GM23338 (cell line): ENCODE measurements at regions not wholly inside any gene's neighbourhood (a gene's known extent, or its start where the extent isn't known, plus 50 kb on each side); places are given as distances from the start of the nearest gene placed in this dataset.

ENCODE experiments used
- ATAC-seq: fragments of 200-7000 bp; cut with Tn5 transposase; 3 replicates; pipeline ENCODE4 v1.9.1; 2020
- DNase-seq: peaks from one replicate; pipeline ENCODE4 v3.0.0-alpha.2; 2015; ENCODE audit warnings: low spot score
- H2AFZ ChIP-seq: fragments of 200-600 bp; sonication (generic); 2 replicates; pipeline ENCODE4 v1.8.0; 2016; ENCODE audit warnings: antibody characterized with exemption, mild to moderate bottlenecking, moderate library complexity
- H3F3A ChIP-seq: fragments of 200-600 bp; sonication (generic); replicated peaks from 2 replicates; pipeline ENCODE4 v1.8.0; 2017; ENCODE audit warnings: antibody characterized with exemption, mixed run types, low read depth
- H3K27ac ChIP-seq: fragments of 200-600 bp; sonication (generic); 2 replicates; pipeline ENCODE4 v1.6.1; 2016; ENCODE audit warnings: low read depth
- H3K27me3 ChIP-seq: fragments of 200-600 bp; sonication (generic); 2 replicates; pipeline ENCODE4 v1.8.0; 2016; ENCODE audit warnings: mild to moderate bottlenecking, mixed run types, moderate library complexity; ENCODE audit not compliant: insufficient read depth
- H3K36me3 ChIP-seq: fragments of 200-600 bp; sonication (generic); 2 replicates; pipeline ENCODE4 v1.8.0; 2016; ENCODE audit warnings: mild to moderate bottlenecking; ENCODE audit not compliant: insufficient read depth
- H3K4me1 ChIP-seq: fragments of 200-600 bp; sonication (generic); 2 replicates; pipeline ENCODE4 v1.8.0; 2016; ENCODE audit warnings: mild to moderate bottlenecking, moderate library complexity; ENCODE audit not compliant: insufficient read depth
- H3K4me2 ChIP-seq: fragments of 200-600 bp; sonication (generic); 2 replicates; pipeline ENCODE4 v1.7.1; 2017; ENCODE audit warnings: mixed run types
- H3K4me3 ChIP-seq: fragments of 200-600 bp; sonication (generic); 2 replicates; pipeline ENCODE4 v1.6.1; 2016; ENCODE audit warnings: mixed run types
- H3K79me2 ChIP-seq: fragments of 200-600 bp; sonication (generic); replicated peaks from 2 replicates; pipeline ENCODE4 v1.8.0; 2017; ENCODE audit warnings: mild to moderate bottlenecking; ENCODE audit not compliant: insufficient read depth
- H3K9me2 ChIP-seq: fragments of 200-600 bp; sonication (generic); 2 replicates; pipeline ENCODE4 v1.8.0; 2017; ENCODE audit not compliant: insufficient read depth
- H4K20me1 ChIP-seq: fragments of 200-600 bp; sonication (generic); replicated peaks from 2 replicates; pipeline ENCODE4 v1.8.0; 2017; ENCODE audit warnings: mild to moderate bottlenecking; ENCODE audit not compliant: insufficient read depth
- H3K27ac Mint-ChIP-seq: 2 replicates; pipeline ENCODE4 v1.8.0; 2020; ENCODE audit warnings: inconsistent platforms, mild to moderate bottlenecking, moderate library complexity, mixed read lengths
- H3K27me3 Mint-ChIP-seq: 3 replicates; pipeline ENCODE4 v1.8.0; 2022; ENCODE audit warnings: low read depth, mild to moderate bottlenecking, moderate library complexity, mixed read lengths, inconsistent platforms; ENCODE audit not compliant: insufficient read depth, poor library complexity
- H3K36me3 Mint-ChIP-seq: 3 replicates; pipeline ENCODE4 v1.8.0; 2021; ENCODE audit warnings: low read depth, mild to moderate bottlenecking, inconsistent platforms, moderate library complexity, mixed read lengths
- H3K4me1 Mint-ChIP-seq: 3 replicates; pipeline ENCODE4 v1.8.0; 2020; ENCODE audit warnings: mild to moderate bottlenecking, inconsistent platforms, mixed read lengths
- H3K4me3 Mint-ChIP-seq: 3 replicates; pipeline ENCODE4 v1.8.0; 2021; ENCODE audit warnings: moderate library complexity, mild to moderate bottlenecking, inconsistent platforms, mixed read lengths
- H3K9me3 Mint-ChIP-seq: 3 replicates; pipeline ENCODE4 v1.8.0; 2020; ENCODE audit warnings: moderate library complexity, mild to moderate bottlenecking, inconsistent platforms, mixed read lengths
- CTCF ChIP-seq, 2 experiments: fragments of 200-600 bp in 1 of 2; sonication (generic) in 1 of 2; conservative IDR thresholded peaks; 2 replicates each; pipeline versions ENCODE4 v1.5.1 to v1.6.1; 2016 to 2017; ENCODE audit warnings: antibody characterized with exemption in 2 of 2, low read depth in 2 of 2, mild to moderate bottlenecking in 2 of 2, moderate library complexity in 1 of 2
- ETS1 ChIP-seq: IDR thresholded peaks from 2 replicates; pipeline ENCODE4 v1.6.1; 2016; ENCODE audit warnings: antibody characterized with exemption
- EZH2 ChIP-seq: fragments of 200-600 bp; sonication (generic); IDR thresholded peaks from one replicate; pipeline ENCODE4 v1.8.0; 2017; ENCODE audit warnings: antibody characterized with exemption, mild to moderate bottlenecking, low read depth; ENCODE audit not compliant: unreplicated experiment
- POLR2AphosphoS5 ChIP-seq: IDR thresholded peaks from 2 replicates; pipeline ENCODE4 v1.6.1; 2016; ENCODE audit warnings: antibody characterized with exemption, low read depth
- REST ChIP-seq: IDR thresholded peaks from one replicate; pipeline ENCODE4 v1.6.1; 2018; ENCODE audit warnings: antibody characterized with exemption; ENCODE audit not compliant: unreplicated experiment
- STAT1 ChIP-seq: IDR thresholded peaks from one replicate; pipeline ENCODE4 v1.6.1; 2016; ENCODE audit warnings: antibody characterized with exemption; ENCODE audit not compliant: unreplicated experiment
- ZNF331 ChIP-seq: fragments of 250-450 bp; sonication (Bioruptor Pico); IDR thresholded peaks from 2 replicates; pipeline ENCODE4 v1.5.0; 2020; ENCODE audit warnings: low read depth, mild to moderate bottlenecking, moderate library complexity
- ZNF462 ChIP-seq: fragments of 250-450 bp; sonication (Bioruptor Pico); IDR thresholded peaks from 2 replicates; pipeline ENCODE4 v1.5.0; 2020; ENCODE audit warnings: mild to moderate bottlenecking, moderate library complexity

- Histone ChIP-seq H3K79me2 (no peaks in the 10 kb centered on the region), H3K9me2 (no peaks in the 10 kb centered on the region), H3K27ac (no peak overlapping the region), H3K27me3 (no peaks in the 10 kb centered on the region), H3K4me1 (no peaks in the 10 kb centered on the region), H4K20me1 (no peaks in the 10 kb centered on the region), H3K36me3 (no peaks in the 10 kb centered on the region; the same call in 1 of the 2 replicates), H3K4me3 (no peak overlapping the region), H3F3A (no peaks in the 10 kb centered on the region), H3K4me2 (no peak overlapping the region), H2AFZ (no peak overlapping the region)
- H3K27me3 Mint-ChIP-seq: peaks cover 3% of the 10 kb centered on the region
- H3K4me1 Mint-ChIP-seq: no peaks in the 10 kb centered on the region
- H3K4me3 Mint-ChIP-seq: no peak overlapping the region
- H3K9me3 Mint-ChIP-seq: peaks cover 20% of the 10 kb centered on the region
- TF ChIP-seq POLR2AphosphoS5 (no peak), EZH2 (no peak), STAT1 (no peak), REST (no peak), ETS1 (no peak), ZNF462 (CRISPR knock-in tag) (no peak), ZNF331 (CRISPR knock-in tag) (no peak), CTCF (conservative IDR thresholded peaks at IDR 0.05; ENCODE audit: low read depth in 2 of 2) (no peak)
- H3K36me3 Mint-ChIP-seq: peaks cover 14% of the 10 kb centered on the region; the same call in 2 of the 3 replicates
- H3K27ac Mint-ChIP-seq: no peak overlapping the region
- DNase-seq (no peak), ATAC-seq (no peak)
Observed at GRCh38 chr5:23677996-23678395, 170.6 kb downstream of the PRDM9 start.
